RWPE2 (cell line): ENCODE measurements at regions not wholly inside any gene's neighbourhood (a gene's known extent, or its start where the extent isn't known, plus 50 kb on each side); places are given as distances from the start of the nearest gene placed in this dataset.
"Not testable (repeated sequence)": the region's sequence is repeated elsewhere in the genome, so short reads cannot be mapped to it uniquely, and the experiment has no call there.

Source experiments
- ATAC-seq: fragments of 200-7000 bp; cut with Tn5 transposase; 3 replicates; pipeline ENCODE4 v1.9.1; 2021; ENCODE audit warnings: low read depth
- DNase-seq: peaks from one replicate; pipeline ENCODE4 v3.0.0-alpha.2; 2020; ENCODE audit warnings: low spot score
- H3K27ac ChIP-seq: fragments of 450-650 bp; 2 replicates; pipeline ENCODE4 v1.5.1; 2017; ENCODE audit warnings: mild to moderate bottlenecking; ENCODE audit not compliant: poor library complexity, severe bottlenecking
- H3K27me3 ChIP-seq: fragments of 250-450 bp; sonication (Bioruptor Pico); 2 replicates; pipeline ENCODE4 v1.5.1; 2021; ENCODE audit warnings: mild to moderate bottlenecking, moderate library complexity; ENCODE audit not compliant: insufficient read depth, poor library complexity, severe bottlenecking
- H3K36me3 ChIP-seq: fragments of 250-450 bp; sonication (Bioruptor Pico); 2 replicates; pipeline ENCODE4 v1.5.1; 2020; ENCODE audit warnings: low read depth, mild to moderate bottlenecking, moderate library complexity
- H3K4me1 ChIP-seq: fragments of 250-450 bp; sonication (Bioruptor Pico); 2 replicates; pipeline ENCODE4 v1.5.1; 2021; ENCODE audit warnings: mild to moderate bottlenecking, moderate library complexity; ENCODE audit not compliant: insufficient read depth, poor library complexity, severe bottlenecking
- H3K4me3 ChIP-seq: fragments of 250-450 bp; sonication (Bioruptor Pico); 2 replicates; pipeline ENCODE4 v1.5.1; 2021; ENCODE audit warnings: mild to moderate bottlenecking, moderate library complexity; ENCODE audit not compliant: severe bottlenecking
- H3K9me3 ChIP-seq: fragments of 250-450 bp; sonication (Bioruptor Pico); 2 replicates; pipeline ENCODE4 v1.5.1; 2021; ENCODE audit warnings: mild to moderate bottlenecking, moderate library complexity; ENCODE audit not compliant: severe bottlenecking
- CTCF ChIP-seq: fragments of 450-650 bp; IDR thresholded peaks from one replicate; pipeline ENCODE4 v1.5.1; 2017; ENCODE audit warnings: mild to moderate bottlenecking, moderate library complexity; ENCODE audit not compliant: poor library complexity, severe bottlenecking

DNA sequence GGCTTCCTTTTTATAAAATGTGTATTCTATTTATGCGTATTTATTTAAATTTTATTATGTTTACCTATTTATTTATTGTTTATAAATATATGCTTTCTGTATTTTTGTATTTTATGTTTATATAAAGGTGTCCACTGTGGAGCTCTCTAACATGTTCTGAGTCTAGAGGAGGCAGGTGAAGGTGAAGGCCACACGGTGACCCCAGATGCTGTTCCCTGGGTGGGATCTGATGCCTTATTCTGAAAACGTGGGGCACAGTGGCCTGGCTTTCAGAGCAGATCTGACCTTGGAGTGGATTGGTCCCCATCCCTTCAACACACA, 104.7 kb upstream of the SLC7A14 start:
- no peaks in the 10 kb centered on the region for H3K9me3 ChIP-seq
- DNase-seq (no peak), ATAC-seq (no peak)
- no peak overlapping the region for H3K4me3 ChIP-seq
- H3K4me1 ChIP-seq: peaks cover 39% of the 10 kb centered on the region
- H3K36me3 ChIP-seq: no peaks in the 10 kb centered on the region
- H3K27me3 ChIP-seq: no peaks in the 10 kb centered on the region
- H3K27ac ChIP-seq: peak overlapping the region; percentile 97
- TF ChIP-seq CTCF: peak; percentile 21

DNA sequence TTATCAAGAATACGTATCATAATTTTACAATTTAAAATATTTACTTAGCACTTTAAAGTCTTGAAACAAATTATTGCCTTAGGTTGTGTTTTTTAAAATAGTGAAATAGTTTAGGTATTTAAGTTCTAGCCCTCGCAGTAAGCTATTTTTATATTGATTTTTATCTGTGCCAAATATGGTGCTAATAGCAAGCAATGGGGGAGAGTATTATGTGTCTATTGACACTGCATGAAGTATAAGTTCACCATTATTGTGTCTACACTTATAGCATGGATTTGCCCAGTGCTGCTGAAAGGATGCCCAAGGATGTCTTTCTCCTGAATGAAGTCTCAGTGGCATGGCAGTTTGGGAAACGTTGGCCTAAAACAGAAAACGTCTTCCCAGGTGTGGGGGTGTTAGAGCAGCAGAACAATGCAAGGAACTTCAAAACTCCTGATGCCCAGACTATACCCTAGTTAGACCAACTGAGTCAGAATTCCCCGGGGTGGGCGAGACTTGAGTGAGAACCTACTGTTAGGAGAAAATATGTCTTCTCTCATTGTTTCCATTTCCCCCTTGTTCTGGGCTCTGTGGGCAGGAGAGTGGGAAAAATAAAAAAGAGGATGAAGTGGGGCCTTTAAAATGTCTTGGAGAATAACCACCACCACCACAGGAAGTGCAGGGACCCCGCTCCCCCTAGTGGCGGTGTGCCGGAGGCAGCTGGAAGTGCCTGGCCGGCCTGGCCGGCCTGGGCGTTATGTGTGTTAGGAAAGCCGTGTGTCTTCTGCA, 104.2 kb upstream of the SLC7A14 start:
- Histone ChIP-seq H3K27me3 (no peaks in the 10 kb centered on the region), H3K27ac (peak overlapping the region; percentile 97), H3K4me1 (peaks cover 35% of the 10 kb centered on the region), H3K36me3 (no peaks in the 10 kb centered on the region), H3K4me3 (no peak overlapping the region), H3K9me3 (no peaks in the 10 kb centered on the region)
- DNase-seq (no peak), ATAC-seq (no peak)
- TF ChIP-seq CTCF: peak; percentile 56

GRCh38 chr3:170689296-170689829, 103.5 kb upstream of the SLC7A14 start:
- Histone ChIP-seq H3K4me3 (no peak overlapping the region), H3K27me3 (no peaks in the 10 kb centered on the region), H3K9me3 (no peaks in the 10 kb centered on the region), H3K36me3 (no peaks in the 10 kb centered on the region), H3K4me1 (peaks cover 35% of the 10 kb centered on the region), H3K27ac (peak overlapping the region; percentile 97)
- ATAC-seq (peak; percentile 94), DNase-seq (peak; percentile 85)
- TF ChIP-seq CTCF: no peak

- H3K9me3 ChIP-seq, H3K36me3 ChIP-seq, H3K27me3 ChIP-seq, H3K4me3 ChIP-seq, DNase-seq, ATAC-seq: not testable (repeated sequence)
- H3K27ac ChIP-seq: peak overlapping the region; percentile 97
- peaks cover 33% of the 10 kb centered on the region for H3K4me1 ChIP-seq
These were observed 102.3 kb upstream of the SLC7A14 start for GRCh38 chr3:170688222-170688621.

- DNase-seq: no peak
These were observed 94.7 kb upstream of the SLC7A14 start for GRCh38 chr3:170680593-170680992.

More at GRCh38 chr3:170680593-170680992, 94.7 kb upstream of the SLC7A14 start:
- H3K4me3 ChIP-seq: no peak overlapping the region
- no peaks in the 10 kb centered on the region for H3K4me1 ChIP-seq
- no peak overlapping the region for H3K27ac ChIP-seq
- no peaks in the 10 kb centered on the region for H3K27me3 ChIP-seq
- H3K36me3 ChIP-seq: no peaks in the 10 kb centered on the region
- H3K9me3 ChIP-seq: no peaks in the 10 kb centered on the region
- no peak for ATAC-seq
- no peak for TF ChIP-seq CTCF
